VCaP (cell line): ENCODE measurements at regions not wholly inside any gene's neighbourhood (a gene's known extent, or its start where the extent isn't known, plus 50 kb on each side); places are given as distances from the start of the nearest gene placed in this dataset.

Experiments
- H3K27ac ChIP-seq: fragments of 450-650 bp; 2 replicates; pipeline ENCODE4 v1.5.1; 2017
- TF ChIP-seq, protein P1 (sequence below): fragments of 450-650 bp; conservative IDR thresholded peaks from 2 replicates; pipeline ENCODE4 v1.5.1; 2017; ENCODE audit warnings: mild to moderate bottlenecking, moderate library complexity

DNA sequence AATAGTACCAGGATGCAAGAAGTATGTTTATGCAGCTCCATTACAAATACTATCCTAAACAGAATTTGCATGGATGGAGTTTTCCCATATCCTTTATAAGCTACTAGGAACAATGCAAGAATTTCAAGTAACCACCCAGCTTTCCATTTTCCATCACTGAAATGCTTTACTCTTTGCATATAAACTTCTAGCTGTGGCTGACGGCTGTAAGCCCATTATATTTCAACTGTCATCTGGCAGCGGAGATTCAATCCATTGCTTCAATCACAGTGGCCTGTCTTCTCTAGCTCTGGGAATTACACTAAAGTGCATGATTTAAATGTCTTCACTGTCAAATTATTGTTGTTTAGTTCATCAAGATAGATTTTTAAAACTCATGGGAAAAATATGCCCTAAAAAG lies 64.2 kb upstream of the PAM start:
- H3K27ac ChIP-seq = no peak overlapping the region
- TF ChIP-seq, protein P1, sequence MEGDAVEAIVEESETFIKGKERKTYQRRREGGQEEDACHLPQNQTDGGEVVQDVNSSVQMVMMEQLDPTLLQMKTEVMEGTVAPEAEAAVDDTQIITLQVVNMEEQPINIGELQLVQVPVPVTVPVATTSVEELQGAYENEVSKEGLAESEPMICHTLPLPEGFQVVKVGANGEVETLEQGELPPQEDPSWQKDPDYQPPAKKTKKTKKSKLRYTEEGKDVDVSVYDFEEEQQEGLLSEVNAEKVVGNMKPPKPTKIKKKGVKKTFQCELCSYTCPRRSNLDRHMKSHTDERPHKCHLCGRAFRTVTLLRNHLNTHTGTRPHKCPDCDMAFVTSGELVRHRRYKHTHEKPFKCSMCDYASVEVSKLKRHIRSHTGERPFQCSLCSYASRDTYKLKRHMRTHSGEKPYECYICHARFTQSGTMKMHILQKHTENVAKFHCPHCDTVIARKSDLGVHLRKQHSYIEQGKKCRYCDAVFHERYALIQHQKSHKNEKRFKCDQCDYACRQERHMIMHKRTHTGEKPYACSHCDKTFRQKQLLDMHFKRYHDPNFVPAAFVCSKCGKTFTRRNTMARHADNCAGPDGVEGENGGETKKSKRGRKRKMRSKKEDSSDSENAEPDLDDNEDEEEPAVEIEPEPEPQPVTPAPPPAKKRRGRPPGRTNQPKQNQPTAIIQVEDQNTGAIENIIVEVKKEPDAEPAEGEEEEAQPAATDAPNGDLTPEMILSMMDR = no peak

DNA sequence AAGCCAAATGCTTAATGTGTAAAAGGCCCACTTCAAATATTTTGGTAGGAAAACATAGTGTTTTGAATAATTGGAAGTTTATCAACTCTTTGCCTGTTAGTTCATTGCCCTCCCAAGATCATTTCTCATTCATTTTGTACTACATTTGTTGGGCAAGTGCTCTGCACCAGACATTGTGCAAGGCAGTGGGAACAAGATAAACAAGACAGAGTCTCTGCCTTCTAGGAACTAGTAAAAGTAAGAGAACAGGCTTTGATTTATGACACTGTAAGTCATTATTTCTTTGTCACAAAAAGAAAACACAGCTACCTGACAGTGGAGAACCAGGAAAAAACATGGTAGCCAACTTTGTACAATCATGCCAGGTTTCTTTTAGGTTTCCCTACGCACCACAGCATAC lies 63.7 kb upstream of the PAM start:
- TF ChIP-seq, protein P1 = no peak
- H3K27ac ChIP-seq = no peak overlapping the region

DNA sequence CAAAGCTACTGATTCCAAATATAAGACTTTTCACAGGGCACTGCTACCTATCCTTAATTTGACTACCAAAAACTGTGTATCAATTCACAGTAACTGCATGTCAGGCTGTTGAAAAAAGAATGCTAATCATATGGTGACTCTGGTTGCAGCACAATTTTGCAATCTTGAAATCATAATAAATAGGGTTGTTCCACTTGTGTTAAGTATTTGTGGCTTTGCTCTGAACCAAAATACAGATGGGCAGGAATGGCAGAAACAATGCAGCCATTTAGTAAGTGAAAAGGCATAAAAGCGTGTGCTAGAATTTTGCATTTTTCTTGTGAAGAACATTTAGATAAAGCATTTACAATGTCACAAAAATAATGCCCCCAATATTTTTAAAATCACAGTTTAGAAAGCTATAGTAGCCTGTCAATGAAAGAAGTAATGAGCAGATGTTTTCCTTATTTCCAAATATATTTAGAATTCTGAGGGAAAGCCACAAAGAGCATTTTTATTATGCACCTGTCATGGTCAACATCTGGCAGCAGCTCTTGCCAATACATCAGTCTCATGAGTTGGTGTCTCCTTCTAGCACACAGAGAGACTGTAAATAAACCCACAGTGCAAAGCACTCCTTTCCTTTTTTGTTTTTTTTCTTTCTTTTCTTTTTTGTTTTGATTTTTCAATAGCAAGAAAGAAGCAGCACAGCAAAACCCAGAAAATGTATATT lies 54.8 kb upstream of the PAM start:
- TF ChIP-seq, protein P1 = no peak
- H3K27ac ChIP-seq = peak overlapping the region; percentile 8; the same call in 1 of the 2 replicates

DNA sequence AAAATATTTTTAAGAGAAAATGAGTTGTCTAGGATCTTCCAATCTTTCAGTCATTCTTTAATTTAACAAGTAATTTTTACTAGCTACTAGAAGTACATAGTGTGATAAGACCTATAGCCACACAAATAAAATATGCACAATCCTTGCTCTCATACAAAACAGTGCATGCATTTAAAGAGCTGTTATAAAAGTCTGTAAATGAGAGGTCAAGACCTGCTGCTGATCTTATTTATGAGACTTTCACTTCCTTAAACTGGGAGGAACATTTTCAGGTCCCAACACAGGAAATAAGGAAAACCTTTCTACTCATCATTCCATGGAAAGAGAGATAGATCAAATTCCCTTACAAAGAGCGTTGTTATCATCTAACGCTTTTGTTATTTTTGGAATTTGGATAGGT lies 54.2 kb upstream of the PAM start:
- peak overlapping the region; percentile 8; the same call in 1 of the 2 replicates for H3K27ac ChIP-seq
- TF ChIP-seq, protein P1 = no peak

DNA sequence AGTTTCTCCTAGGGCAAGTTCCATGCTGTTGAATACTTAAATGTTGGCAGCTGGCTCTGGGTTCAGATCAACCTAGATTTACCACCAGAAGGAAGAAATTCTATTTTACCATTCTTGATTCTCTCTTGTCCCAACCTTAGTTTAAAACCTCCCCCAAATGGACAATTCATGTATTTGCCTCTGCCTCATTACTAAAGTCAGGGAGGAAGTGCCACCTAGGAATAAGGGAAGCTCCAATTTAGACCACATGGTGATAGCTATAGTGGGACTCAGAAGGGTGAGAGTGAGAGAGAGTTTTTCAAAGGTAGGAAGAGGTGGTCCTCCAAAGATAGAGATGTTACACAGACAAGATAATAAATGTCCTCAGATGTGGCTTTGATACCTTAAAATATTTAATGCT lies 53.4 kb upstream of the PAM start:
- no peak overlapping the region for H3K27ac ChIP-seq
- TF ChIP-seq, protein P1 = no peak
